BJ (cell line): ENCODE measurements at regions not wholly inside any gene's neighbourhood (a gene's known extent, or its start where the extent isn't known, plus 50 kb on each side); places are given as distances from the start of the nearest gene placed in this dataset.

Experiments used
- CTCF ChIA-PET: fragments of 350-600 bp; formaldehyde crosslinking; extraction: SDS; loops from one replicate; lab custom pipeline; 2021; ENCODE audit warnings: antibody characterized with exemption, inconsistent platforms; lab: Yijun Ruan, JAX
- POLR2A ChIA-PET: fragments of 300-600 bp; sonication (Branson Sonifier 250); formaldehyde crosslinking; extraction: SDS; loops from one replicate; lab custom pipeline; 2021; ENCODE audit warnings: antibody characterized with exemption; lab: Charles Lee
- DNase-seq: peaks from one replicate; pipeline ENCODE4 v3.0.0-alpha.2; 2011; ENCODE audit warnings: low read depth
- H3K27me3 ChIP-seq: 2 replicates; pipeline ENCODE4 v1.6.0; 2011; ENCODE audit warnings: low read length; ENCODE audit not compliant: control insufficient read depth, insufficient read depth
- H3K36me3 ChIP-seq: 2 replicates; pipeline ENCODE4 v1.5.1; 2011; ENCODE audit warnings: low read length; ENCODE audit not compliant: control insufficient read depth, insufficient read depth
- H3K4me3 ChIP-seq: 2 replicates; pipeline ENCODE4 v1.5.1; 2011; ENCODE audit warnings: low read depth, mild to moderate bottlenecking, control low read depth, low read length
- CTCF ChIP-seq: IDR thresholded peaks from 2 replicates; pipeline ENCODE4 v1.5.1; 2011; ENCODE audit warnings: low read depth, mild to moderate bottlenecking, control low read depth, inconsistent platforms, low read length, moderate library complexity; ENCODE audit not compliant: insufficient read depth

DNA sequence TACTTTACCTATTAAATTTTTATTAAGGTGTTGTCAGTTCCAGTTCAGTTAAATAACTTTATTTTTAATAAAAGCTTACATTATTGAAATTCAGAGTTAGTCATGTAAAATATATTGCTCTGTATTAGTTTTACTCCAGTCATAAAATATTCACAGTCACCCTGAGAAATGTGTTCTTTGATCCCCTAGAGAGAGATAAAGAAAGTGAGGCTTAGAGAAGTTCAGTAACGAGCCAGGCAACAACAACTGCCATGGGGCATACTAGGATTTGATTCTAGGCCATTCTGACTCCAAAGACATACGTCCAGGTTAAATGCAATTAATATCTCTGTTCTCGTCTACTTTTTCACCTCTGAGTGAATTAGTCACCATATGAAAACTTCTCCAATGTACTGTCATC lies 761.9 kb upstream of the CXADR start:
- no peak for DNase-seq
- Histone ChIP-seq H3K36me3 (no peaks in the 10 kb centered on the region), H3K4me3 (no peak overlapping the region), H3K27me3 (no peaks in the 10 kb centered on the region)
- no peak for TF ChIP-seq CTCF
- POLR2A ChIA-PET = no interaction called here
- CTCF ChIA-PET = interaction anchor here (0.9 kb wide), 1 partner anchor 40 kb away, joined by 3 read pairs; no protein-coding TSS in a partner anchor

DNA sequence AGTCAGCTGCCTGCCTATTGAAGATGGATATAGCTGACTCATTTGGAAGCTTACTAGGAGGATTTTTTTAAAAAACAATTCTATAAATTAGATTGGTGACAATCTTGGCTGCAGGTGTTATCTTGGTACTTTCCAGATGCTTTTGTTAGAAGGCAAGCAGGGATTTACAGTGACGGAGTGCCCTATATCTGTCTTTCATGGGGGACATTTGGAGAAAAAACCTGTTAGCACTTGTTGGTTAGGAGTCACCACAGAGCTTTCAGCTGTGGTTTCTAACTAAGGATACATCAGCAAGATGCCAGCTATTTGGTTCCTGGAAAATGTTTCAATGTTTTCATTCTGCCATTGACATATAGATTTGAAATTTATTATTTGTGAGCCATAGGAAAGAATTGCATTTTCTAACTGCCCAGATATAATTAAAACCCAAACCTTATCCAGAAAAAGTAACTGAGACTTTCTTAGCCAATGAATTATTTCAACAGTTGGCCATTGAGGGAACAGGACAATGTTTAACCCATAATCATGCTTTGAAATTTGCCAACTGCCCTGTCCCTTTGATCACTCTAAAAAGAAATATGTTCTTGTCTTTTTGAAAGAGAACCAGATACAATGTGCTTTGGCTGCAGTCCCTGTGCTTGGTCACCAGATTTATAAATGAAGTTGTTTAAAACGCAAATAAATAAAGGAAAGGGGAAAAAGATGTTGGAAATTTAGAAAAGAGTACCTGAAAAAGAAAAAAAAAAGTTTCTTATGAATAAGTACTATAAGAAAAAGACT lies 761.0 kb upstream of the CXADR start:
- Histone ChIP-seq H3K27me3 (no peaks in the 10 kb centered on the region), H3K36me3 (no peaks in the 10 kb centered on the region), H3K4me3 (no peak overlapping the region)
- no peak for TF ChIP-seq CTCF
- CTCF ChIA-PET = no interaction called here
- POLR2A ChIA-PET = no interaction called here
- no peak for DNase-seq

- no peak for TF ChIP-seq CTCF
- H3K36me3 ChIP-seq = no peaks in the 10 kb centered on the region
- no peak overlapping the region for H3K4me3 ChIP-seq
- POLR2A ChIA-PET = no interaction called here
- H3K27me3 ChIP-seq = no peaks in the 10 kb centered on the region
- no peak for DNase-seq
- CTCF ChIA-PET = no interaction called here
Observed at GRCh38 chr21:16752475-16752857, 760.4 kb upstream of the CXADR start.

DNA sequence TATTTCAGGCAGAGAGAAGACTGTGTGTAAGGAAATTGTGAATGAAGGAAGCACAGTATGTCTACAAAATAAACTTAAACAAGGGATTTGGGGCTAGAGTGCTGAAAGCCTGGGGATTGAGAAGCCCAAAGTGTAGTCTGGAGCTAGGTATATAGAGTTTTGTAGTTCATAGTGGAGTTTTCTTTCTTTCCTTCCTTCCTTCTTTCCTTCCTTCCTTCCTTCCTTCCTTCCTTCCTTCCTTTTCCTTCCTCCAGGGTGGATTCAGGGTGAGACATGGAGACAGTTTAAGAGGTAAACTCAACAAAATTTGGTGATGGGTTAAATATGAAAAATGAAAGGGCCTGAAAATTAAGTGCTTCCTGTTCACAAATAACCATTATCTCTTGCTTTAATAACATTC lies 757.8 kb upstream of the CXADR start:
- POLR2A ChIA-PET = no interaction called here
- no peak for DNase-seq
- no peak for TF ChIP-seq CTCF

GRCh38 chr21:16767201-16767600 lies 745.6 kb upstream of the CXADR start:
- DNase-seq = no peak
- Histone ChIP-seq H3K27me3 (no peaks in the 10 kb centered on the region), H3K4me3 (no peak overlapping the region), H3K36me3 (no peaks in the 10 kb centered on the region)
- POLR2A ChIA-PET = no interaction called here
- no peak for TF ChIP-seq CTCF
- CTCF ChIA-PET = no interaction called here

More for the DNA sequence above, 757.8 kb upstream of the CXADR start:
- CTCF ChIA-PET = no interaction called here
- Histone ChIP-seq H3K4me3 (no peak overlapping the region), H3K36me3 (no peaks in the 10 kb centered on the region), H3K27me3 (no peaks in the 10 kb centered on the region)
